ENCODE measurements at regions not wholly inside any gene's neighbourhood (a gene's known extent, or its start where the extent isn't known, plus 50 kb on each side); places are given as distances from the start of the nearest gene placed in this dataset.

GRCh38 chr12:126534495-126534894 lies 1469.3 kb downstream of the AACS start:
- H3K4me3 Mint-ChIP-seq, result no peak overlapping the region
- peak overlapping the region; percentile 45 for H3K27ac Mint-ChIP-seq
- no peaks in the 10 kb centered on the region for H3K36me3 Mint-ChIP-seq (ENCODE audit: insufficient read depth in 2 of 2)
- no peaks in the 10 kb centered on the region for H3K4me1 Mint-ChIP-seq (ENCODE audit: low read depth)
- DNase-seq (no peak), ATAC-seq (replicated peaks in 1 of 2) (no peak)
- H3K9me3 Mint-ChIP-seq, result peaks cover 1 to 12% of the 10 kb centered on the region in 2 donors
- no peaks in the 10 kb centered on the region for H3K27me3 Mint-ChIP-seq (ENCODE audit: low read depth)

DNA sequence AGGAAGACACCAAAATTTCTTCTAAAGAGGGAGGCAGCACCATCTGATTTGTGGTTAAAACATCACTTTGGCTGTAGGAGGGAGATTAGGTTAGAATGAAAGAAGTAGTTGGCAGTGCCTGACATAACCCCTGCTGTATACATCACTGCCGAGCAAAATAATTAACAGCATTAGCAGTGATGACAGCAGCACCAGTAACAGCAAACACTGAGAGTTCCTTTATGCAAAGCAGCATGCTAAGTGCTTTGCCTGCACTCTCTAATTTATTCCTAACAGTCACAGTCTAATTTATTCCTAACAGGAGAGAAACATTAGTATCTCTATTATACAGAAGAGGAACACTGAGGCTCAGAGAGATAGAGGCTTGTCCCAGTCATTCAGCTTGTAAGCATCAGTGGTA lies 1469.7 kb downstream of the AACS start:
- no peak overlapping the region for H3K27ac Mint-ChIP-seq
- H3K9me3 Mint-ChIP-seq, result peaks cover 1 to 9% of the 10 kb centered on the region in 2 donors
- no peaks in the 10 kb centered on the region for H3K4me1 Mint-ChIP-seq (ENCODE audit: low read depth)
- no peaks in the 10 kb centered on the region for H3K36me3 Mint-ChIP-seq (ENCODE audit: insufficient read depth in 2 of 2)
- H3K4me3 Mint-ChIP-seq, result no peak overlapping the region
- no peak for ATAC-seq (replicated peaks in 1 of 2)
- DNase-seq, result no peak
- H3K27me3 Mint-ChIP-seq (ENCODE audit: low read depth), result no peaks in the 10 kb centered on the region

GRCh38 chr12:126535971-126536370 lies 1470.7 kb downstream of the AACS start:
- H3K4me3 Mint-ChIP-seq, result no peak overlapping the region
- DNase-seq (no peak), ATAC-seq (replicated peaks in 1 of 2) (no peak)
- no peak overlapping the region for H3K27ac Mint-ChIP-seq
- no peaks in the 10 kb centered on the region for H3K36me3 Mint-ChIP-seq (ENCODE audit: insufficient read depth in 2 of 2)
- H3K9me3 Mint-ChIP-seq, result peaks cover 1 to 10% of the 10 kb centered on the region in 2 donors
- no peaks in the 10 kb centered on the region for H3K27me3 Mint-ChIP-seq (ENCODE audit: low read depth)
- no peaks in the 10 kb centered on the region for H3K4me1 Mint-ChIP-seq (ENCODE audit: low read depth)

GRCh38 chr12:126537961-126538530 lies 1472.8 kb downstream of the AACS start:
- peaks cover 0 to 2% of the 10 kb centered on the region in 2 donors for H3K36me3 Mint-ChIP-seq (ENCODE audit: insufficient read depth in 2 of 2)
- H3K4me1 Mint-ChIP-seq (ENCODE audit: low read depth), result no peaks in the 10 kb centered on the region
- H3K27ac Mint-ChIP-seq, result no peak overlapping the region
- no peak overlapping the region for H3K4me3 Mint-ChIP-seq
- ATAC-seq (replicated peaks in 1 of 2) (no peak), DNase-seq (no peak)
- no peaks in the 10 kb centered on the region for H3K27me3 Mint-ChIP-seq (ENCODE audit: low read depth)
- peaks cover 3 to 10% of the 10 kb centered on the region in 2 donors for H3K9me3 Mint-ChIP-seq

GRCh38 chr12:126538888-126539287 lies 1473.7 kb downstream of the AACS start:
- H3K36me3 Mint-ChIP-seq (ENCODE audit: insufficient read depth in 2 of 2), result peaks cover 0 to 2% of the 10 kb centered on the region in 2 donors
- no peak for ATAC-seq (replicated peaks in 1 of 2)
- no peaks in the 10 kb centered on the region for H3K4me1 Mint-ChIP-seq (ENCODE audit: low read depth)
- H3K27me3 Mint-ChIP-seq (ENCODE audit: low read depth), result no peaks in the 10 kb centered on the region
- H3K9me3 Mint-ChIP-seq, result peaks cover 3 to 10% of the 10 kb centered on the region in 2 donors
- no peak for DNase-seq
- H3K4me3 Mint-ChIP-seq, result no peak overlapping the region
- no peak overlapping the region for H3K27ac Mint-ChIP-seq

- no peaks in the 10 kb centered on the region for H3K4me1 Mint-ChIP-seq (ENCODE audit: low read depth)
- no peak for DNase-seq
Observed at GRCh38 chr12:126545411-126545810, 1480.2 kb downstream of the AACS start.

DNA sequence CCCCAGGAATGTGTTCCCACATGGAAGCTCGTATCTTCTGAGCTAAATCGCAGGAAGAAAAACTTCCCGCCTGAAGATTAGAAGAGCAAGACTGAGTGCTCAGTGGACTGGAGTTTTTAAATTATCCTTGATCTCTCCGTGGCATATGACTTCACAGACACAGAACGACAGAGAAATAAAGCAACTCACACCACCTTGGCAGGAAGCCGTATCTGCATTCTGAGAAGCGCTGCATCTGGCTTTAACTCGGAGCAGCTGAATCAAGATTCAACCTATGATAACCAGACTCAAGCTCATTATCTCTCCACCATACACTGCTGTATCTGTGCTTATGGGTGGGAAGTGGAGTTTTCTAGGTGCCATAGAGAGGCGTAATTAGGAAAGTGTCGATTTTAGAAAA lies 1482.7 kb downstream of the AACS start:
- no peak for ATAC-seq (replicated peaks in 1 of 2)
- Mint-ChIP-seq H3K27ac (no peak overlapping the region), H3K4me3 (no peak overlapping the region), H3K27me3 (ENCODE audit: low read depth) (no peaks in the 10 kb centered on the region), H3K9me3 (peaks cover 0 to 6% of the 10 kb centered on the region in 2 donors), H3K36me3 (ENCODE audit: insufficient read depth in 2 of 2) (no peaks in the 10 kb centered on the region), H3K4me1 (ENCODE audit: low read depth) (no peaks in the 10 kb centered on the region)
- no peak for DNase-seq

More at GRCh38 chr12:126545411-126545810, 1480.2 kb downstream of the AACS start:
- Mint-ChIP-seq H3K9me3 (peaks cover 2 to 5% of the 10 kb centered on the region in 2 donors), H3K36me3 (ENCODE audit: insufficient read depth in 2 of 2) (peaks cover 0 to 2% of the 10 kb centered on the region in 2 donors), H3K27ac (no peak overlapping the region), H3K4me3 (no peak overlapping the region), H3K27me3 (ENCODE audit: low read depth) (no peaks in the 10 kb centered on the region)
- no peak for ATAC-seq (replicated peaks in 1 of 2)

GRCh38 chr12:126551869-126552268 lies 1486.6 kb downstream of the AACS start:
- ATAC-seq (replicated peaks in 1 of 2), result no peak
- DNase-seq, result no peak
- Mint-ChIP-seq H3K27me3 (ENCODE audit: low read depth) (no peaks in the 10 kb centered on the region), H3K36me3 (ENCODE audit: insufficient read depth in 2 of 2) (no peaks in the 10 kb centered on the region), H3K4me3 (no peak overlapping the region), H3K4me1 (ENCODE audit: low read depth) (no peaks in the 10 kb centered on the region), H3K9me3 (peaks cover 0 to 9% of the 10 kb centered on the region in 2 donors), H3K27ac (no peak overlapping the region)

DNA sequence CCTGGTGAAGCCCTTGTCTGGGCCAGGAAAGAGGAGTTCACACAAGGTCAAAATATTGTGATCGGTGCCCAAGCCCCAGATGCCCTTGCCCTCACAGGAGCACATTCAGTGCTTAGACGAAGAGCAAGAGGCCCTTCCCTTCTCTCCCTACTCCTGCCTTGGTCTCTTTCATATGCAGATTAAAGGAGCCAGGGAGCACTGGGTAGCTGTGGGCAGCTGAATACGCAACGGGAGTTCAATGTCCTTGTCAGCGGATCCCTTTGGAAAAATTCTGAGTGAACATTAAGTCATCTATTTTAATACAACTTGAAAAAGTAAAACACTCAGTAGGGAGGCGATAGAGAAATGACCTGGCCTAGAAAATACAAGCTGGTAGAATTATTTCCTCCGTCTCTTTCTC lies 1489.4 kb downstream of the AACS start:
- H3K4me3 Mint-ChIP-seq, result no peak overlapping the region
- H3K9me3 Mint-ChIP-seq, result peaks cover 0 to 8% of the 10 kb centered on the region in 2 donors
- ATAC-seq (replicated peaks in 1 of 2) (no peak), DNase-seq (no peak)
- H3K36me3 Mint-ChIP-seq (ENCODE audit: insufficient read depth in 2 of 2), result no peaks in the 10 kb centered on the region
- no peaks in the 10 kb centered on the region for H3K27me3 Mint-ChIP-seq (ENCODE audit: low read depth)
- no peaks in the 10 kb centered on the region for H3K4me1 Mint-ChIP-seq (ENCODE audit: low read depth)
- H3K27ac Mint-ChIP-seq, result no peak overlapping the region

DNA sequence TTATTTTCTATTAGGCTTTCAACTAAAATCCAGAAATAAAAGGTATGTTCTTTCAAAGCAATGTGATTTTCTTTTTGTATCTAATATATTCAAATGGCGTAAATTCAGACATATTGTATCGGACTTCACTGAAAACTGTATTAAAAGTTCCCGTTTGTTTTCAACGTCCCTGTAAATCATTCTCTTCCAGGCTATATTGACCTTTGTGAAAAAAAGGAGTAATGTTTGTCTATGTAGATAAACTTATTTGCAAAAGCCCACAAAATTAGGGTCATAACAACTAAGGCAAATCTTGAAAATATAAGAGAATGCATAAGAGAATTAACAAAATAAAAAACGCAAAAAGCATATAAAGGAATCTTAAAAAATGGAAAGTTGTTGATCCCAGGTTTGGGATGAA lies 1492.4 kb downstream of the AACS start:
- no peak overlapping the region for H3K27ac Mint-ChIP-seq
- H3K4me3 Mint-ChIP-seq, result no peak overlapping the region
- ATAC-seq (replicated peaks in 1 of 2), result no peak
- no peak for DNase-seq
- peaks cover 0 to 11% of the 10 kb centered on the region in 2 donors for H3K9me3 Mint-ChIP-seq
- no peaks in the 10 kb centered on the region for H3K27me3 Mint-ChIP-seq (ENCODE audit: low read depth)
- peaks cover 0 to 2% of the 10 kb centered on the region in 2 donors for H3K36me3 Mint-ChIP-seq (ENCODE audit: insufficient read depth in 2 of 2)
- H3K4me1 Mint-ChIP-seq (ENCODE audit: low read depth), result no peaks in the 10 kb centered on the region

DNA sequence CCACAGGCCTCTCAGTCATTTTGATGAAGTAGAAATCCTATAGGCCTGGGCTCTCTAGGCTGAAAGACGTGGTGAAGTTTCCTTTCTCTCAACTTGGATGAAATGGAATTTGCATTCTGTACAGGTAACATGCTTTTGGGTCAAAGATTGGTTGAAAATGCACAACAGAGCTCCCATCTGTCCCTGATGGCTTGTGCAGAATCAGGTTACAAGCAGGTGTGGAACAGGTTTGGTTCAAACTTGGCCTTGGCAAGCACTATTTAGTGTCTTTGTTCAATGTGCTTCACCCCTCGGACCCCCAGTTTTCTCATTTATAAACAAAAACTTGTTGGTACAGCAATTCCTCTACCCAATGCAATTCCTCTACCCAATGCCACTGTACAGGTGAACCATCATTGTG lies 1493.0 kb downstream of the AACS start:
- H3K9me3 Mint-ChIP-seq, result peaks cover 0 to 11% of the 10 kb centered on the region in 2 donors
- no peak for DNase-seq
- no peaks in the 10 kb centered on the region for H3K27me3 Mint-ChIP-seq (ENCODE audit: low read depth)
- peaks cover 0 to 2% of the 10 kb centered on the region in 2 donors for H3K36me3 Mint-ChIP-seq (ENCODE audit: insufficient read depth in 2 of 2)
- no peak overlapping the region for H3K4me3 Mint-ChIP-seq
- H3K4me1 Mint-ChIP-seq (ENCODE audit: low read depth), result no peaks in the 10 kb centered on the region
- ATAC-seq (replicated peaks in 1 of 2), result no peak
- no peak overlapping the region for H3K27ac Mint-ChIP-seq

- H3K4me3 Mint-ChIP-seq, result no peak overlapping the region
Observed at GRCh38 chr12:126558810-126559209, 1493.6 kb downstream of the AACS start.

GRCh38 chr12:126567016-126567415 lies 1501.8 kb downstream of the AACS start:
- Mint-ChIP-seq H3K4me1 (ENCODE audit: low read depth) (no peaks in the 10 kb centered on the region), H3K27me3 (ENCODE audit: low read depth) (no peaks in the 10 kb centered on the region), H3K4me3 (no peak overlapping the region), H3K27ac (no peak overlapping the region), H3K9me3 (peaks cover 3 to 4% of the 10 kb centered on the region in 2 donors), H3K36me3 (ENCODE audit: insufficient read depth in 2 of 2) (no peaks in the 10 kb centered on the region)
- no peak for ATAC-seq (replicated peaks in 1 of 2)
- DNase-seq, result no peak

More at GRCh38 chr12:126558810-126559209, 1493.6 kb downstream of the AACS start:
- no peak for DNase-seq
- ATAC-seq (replicated peaks in 1 of 2), result no peak
- H3K4me1 Mint-ChIP-seq (ENCODE audit: low read depth), result no peaks in the 10 kb centered on the region
- H3K9me3 Mint-ChIP-seq, result peaks cover 0 to 11% of the 10 kb centered on the region in 2 donors
- H3K27me3 Mint-ChIP-seq (ENCODE audit: low read depth), result no peaks in the 10 kb centered on the region
- no peak overlapping the region for H3K27ac Mint-ChIP-seq
- H3K36me3 Mint-ChIP-seq (ENCODE audit: insufficient read depth in 2 of 2), result peaks cover 0 to 2% of the 10 kb centered on the region in 2 donors

- no peak for DNase-seq
- H3K27ac Mint-ChIP-seq, result no peak overlapping the region
- H3K4me1 Mint-ChIP-seq (ENCODE audit: low read depth), result no peaks in the 10 kb centered on the region
- H3K27me3 Mint-ChIP-seq (ENCODE audit: low read depth), result no peaks in the 10 kb centered on the region
- peaks cover 0 to 3% of the 10 kb centered on the region in 2 donors for H3K9me3 Mint-ChIP-seq
- no peak overlapping the region for H3K4me3 Mint-ChIP-seq
- no peaks in the 10 kb centered on the region for H3K36me3 Mint-ChIP-seq (ENCODE audit: insufficient read depth in 2 of 2)
- no peak for ATAC-seq (replicated peaks in 1 of 2)
Observed at GRCh38 chr12:126569706-126570105, 1504.5 kb downstream of the AACS start.
